GM23248 (cell line): ENCODE measurements at regions not wholly inside any gene's neighbourhood (a gene's known extent, or its start where the extent isn't known, plus 50 kb on each side); places are given as distances from the start of the nearest gene placed in this dataset.

Experiments used
- DNase-seq: peaks from one replicate; pipeline ENCODE4 v3.0.0-alpha.2; 2015
- H2AFZ ChIP-seq: fragments of 200-600 bp; sonication (generic); 2 replicates; pipeline ENCODE4 v1.6.1; 2016; ENCODE audit warnings: antibody characterized with exemption
- H3F3A ChIP-seq: fragments of 200-600 bp; sonication (generic); 2 replicates; pipeline ENCODE4 v1.6.1; 2016; ENCODE audit warnings: mild to moderate bottlenecking, antibody characterized with exemption, mixed run types; ENCODE audit not compliant: insufficient read depth
- H3K27ac ChIP-seq: fragments of 200-600 bp; sonication (generic); 2 replicates; pipeline ENCODE4 v1.5.1; 2016; ENCODE audit warnings: mild to moderate bottlenecking
- H3K27me3 ChIP-seq: fragments of 200-600 bp; sonication (generic); replicated peaks from 2 replicates; pipeline ENCODE4 v1.6.1; 2016; ENCODE audit warnings: mild to moderate bottlenecking; ENCODE audit not compliant: insufficient read depth
- H3K36me3 ChIP-seq: fragments of 200-600 bp; sonication (generic); 2 replicates; pipeline ENCODE4 v1.6.1; 2016; ENCODE audit warnings: low read depth, mild to moderate bottlenecking
- H3K4me1 ChIP-seq: fragments of 200-600 bp; sonication (generic); 2 replicates; pipeline ENCODE4 v1.6.1; 2016; ENCODE audit warnings: mild to moderate bottlenecking; ENCODE audit not compliant: insufficient read depth
- H3K4me2 ChIP-seq: fragments of 200-600 bp; sonication (generic); one replicate; pipeline ENCODE4 v1.6.1; 2016; ENCODE audit warnings: mild to moderate bottlenecking; ENCODE audit not compliant: unreplicated experiment
- H3K4me3 ChIP-seq: fragments of 200-600 bp; sonication (generic); 2 replicates; pipeline ENCODE4 v1.5.1; 2016; ENCODE audit warnings: mild to moderate bottlenecking
- H3K79me2 ChIP-seq: fragments of 200-600 bp; sonication (generic); 2 replicates; pipeline ENCODE4 v1.6.1; 2016; ENCODE audit warnings: mild to moderate bottlenecking; ENCODE audit not compliant: insufficient read depth
- H3K9ac ChIP-seq: fragments of 200-600 bp; sonication (generic); 2 replicates; pipeline ENCODE4 v1.6.1; 2016; ENCODE audit warnings: mild to moderate bottlenecking
- H3K9me2 ChIP-seq: fragments of 200-600 bp; sonication (generic); 2 replicates; pipeline ENCODE4 v1.6.1; 2016; ENCODE audit warnings: mixed run types, mild to moderate bottlenecking, moderate library complexity; ENCODE audit not compliant: insufficient read depth
- H3K9me3 ChIP-seq: fragments of 200-600 bp; sonication (generic); one replicate; pipeline ENCODE4 v1.6.1; 2017; ENCODE audit warnings: low read depth
- H4K20me1 ChIP-seq: fragments of 200-600 bp; sonication (generic); 2 replicates; pipeline ENCODE4 v1.6.0; 2016; ENCODE audit not compliant: insufficient read depth
- EZH2 ChIP-seq: fragments of 200-600 bp; sonication (generic); IDR thresholded peaks from 2 replicates; pipeline ENCODE4 v1.6.1; 2018; ENCODE audit warnings: antibody characterized with exemption, mild to moderate bottlenecking; ENCODE audit not compliant: insufficient read depth, poor library complexity, severe bottlenecking
- EZH2phosphoT487 ChIP-seq: fragments of 200-600 bp; sonication (generic); IDR thresholded peaks from 2 replicates; pipeline ENCODE4 v1.6.1; 2018; ENCODE audit warnings: antibody characterized with exemption, moderate library complexity, mild to moderate bottlenecking, low read depth; ENCODE audit not compliant: insufficient read depth
- WGBS, 2 experiments: methylation state at CpG; one replicate each; pipeline ENCODE4 v1.1.6; 2015 to 2017; ENCODE audit warnings: low lambda C conversion rate in 2 of 2, low coverage in 1 of 2; ENCODE audit errors: missing lambda C conversion rate in 2 of 2; 5-methylcytosine and 5-hydroxymethylcytosine counted together
- in situ Hi-C: fragments of 300-500 bp; cut with MboI; formaldehyde crosslinking; loops from 2 replicates; pipeline ENCODE4 v1.15.0; 2020

DNA sequence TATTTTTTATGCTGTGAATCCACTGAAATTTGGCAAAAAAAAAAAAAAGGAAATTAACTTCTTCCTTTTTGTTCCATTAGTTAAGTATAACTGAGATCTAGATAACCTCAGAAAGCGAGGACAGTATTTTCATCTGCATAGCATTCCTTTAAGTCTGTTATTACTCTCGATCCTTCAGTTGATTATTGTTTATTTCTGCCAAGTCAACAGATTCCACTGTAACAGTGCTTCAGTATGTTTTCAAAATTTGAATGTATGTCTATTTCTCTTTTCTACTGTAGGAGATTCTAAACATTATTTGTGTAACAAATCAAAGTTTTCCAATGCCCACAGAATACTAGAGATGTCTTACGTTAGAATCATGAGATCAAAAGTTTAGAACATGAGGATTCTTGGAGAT, 133.1 kb upstream of the RGPD4 start:
- in situ Hi-C loops: no loop called here

DNA sequence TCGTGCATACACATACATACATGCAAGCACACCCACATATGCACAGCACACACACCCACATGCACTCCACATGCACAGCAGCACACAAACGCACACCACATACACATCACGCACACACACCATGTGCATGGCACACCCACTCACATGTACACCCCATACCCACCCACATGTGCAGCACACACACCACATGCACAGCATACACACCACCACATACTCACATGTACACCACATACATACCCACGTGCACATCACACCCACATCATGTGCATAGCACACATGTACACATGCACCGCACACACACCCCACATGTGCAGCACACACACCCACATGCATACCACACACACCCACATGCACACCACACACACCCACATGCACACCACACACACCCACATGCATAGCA, 132.0 kb upstream of the RGPD4 start:
- in situ Hi-C loops: no loop called here
- WGBS, 2 experiments: 29 to 42% methylated on average over 5 of the region's 5 CpGs
- no peak for TF ChIP-seq EZH2
- TF ChIP-seq EZH2phosphoT487: no peak
- Histone ChIP-seq H3K79me2 (no peaks in the 10 kb centered on the region), H3K9me2 (no peaks in the 10 kb centered on the region), H3K27me3 (peaks cover 4% of the 10 kb centered on the region; the same call in 1 of the 2 replicates), H3F3A (no peaks in the 10 kb centered on the region), H3K9me3 (no peaks in the 10 kb centered on the region), H3K4me2 (no peak overlapping the region), H3K27ac (no peak overlapping the region), H3K4me3 (no peak overlapping the region), H4K20me1 (no peaks in the 10 kb centered on the region), H3K4me1 (no peaks in the 10 kb centered on the region), H3K36me3 (no peaks in the 10 kb centered on the region), H3K9ac (no peak overlapping the region), H2AFZ (no peak overlapping the region)
- DNase-seq: no peak

More for the DNA sequence above, 133.1 kb upstream of the RGPD4 start:
- no peak for DNase-seq
- H3K36me3 ChIP-seq: no peaks in the 10 kb centered on the region
- no peak for TF ChIP-seq EZH2
- no peak for TF ChIP-seq EZH2phosphoT487
- peaks cover 4% of the 10 kb centered on the region; the same call in 1 of the 2 replicates for H3K27me3 ChIP-seq
- H3K4me2 ChIP-seq: no peak overlapping the region
- H3K4me1 ChIP-seq: no peaks in the 10 kb centered on the region
- no peak overlapping the region for H2AFZ ChIP-seq
- H3K9me3 ChIP-seq: no peaks in the 10 kb centered on the region
- no peak overlapping the region for H3K27ac ChIP-seq
- H3K79me2 ChIP-seq: no peaks in the 10 kb centered on the region
- H3K9me2 ChIP-seq: no peaks in the 10 kb centered on the region
- no peak overlapping the region for H3K9ac ChIP-seq
- no peaks in the 10 kb centered on the region for H4K20me1 ChIP-seq
- H3K4me3 ChIP-seq: no peak overlapping the region
- WGBS, 2 experiments: 26 to 41% methylated on average over 3 of the region's 3 CpGs
- no peaks in the 10 kb centered on the region for H3F3A ChIP-seq

DNA sequence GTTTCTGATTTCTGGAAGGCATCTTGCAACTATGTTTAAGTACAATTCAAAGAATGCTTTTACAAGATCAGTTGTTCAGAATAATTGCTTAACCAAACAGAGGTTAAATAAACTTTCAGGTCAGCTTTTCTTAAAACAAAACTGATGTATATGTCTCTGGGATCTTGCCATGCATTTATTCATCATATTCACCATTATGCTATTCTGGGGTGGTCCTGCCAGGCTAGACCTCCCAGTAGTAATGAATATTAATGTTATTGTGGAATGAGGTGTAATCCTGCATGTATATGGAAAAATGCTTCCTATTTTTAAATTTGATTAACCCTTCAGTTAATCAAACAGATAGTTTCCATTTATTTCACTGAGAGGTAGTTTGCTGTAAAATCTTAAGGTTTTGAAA, 129.3 kb upstream of the RGPD4 start:
- in situ Hi-C loops: no loop called here
- no peak overlapping the region for H3K4me2 ChIP-seq

DNA sequence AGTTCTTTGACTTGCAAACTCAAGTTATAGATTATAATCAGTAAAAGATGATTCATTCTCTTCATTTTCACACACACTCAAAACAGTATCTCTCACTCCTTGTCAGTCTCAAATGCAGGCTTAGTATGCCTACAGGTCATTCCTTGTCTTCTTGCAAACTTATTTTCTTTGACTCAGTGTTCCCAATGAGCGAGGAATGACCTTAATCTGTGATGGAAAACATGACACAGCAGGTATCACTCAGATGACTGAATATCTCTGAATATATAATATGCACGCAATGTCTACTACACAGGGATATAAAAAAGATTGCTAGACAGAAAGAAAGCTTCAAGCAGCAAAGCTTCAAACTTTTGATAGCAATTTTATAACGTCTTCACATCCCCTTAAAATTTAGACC, 127.8 kb upstream of the RGPD4 start:
- H3K9ac ChIP-seq: no peak overlapping the region
- H3K79me2 ChIP-seq: no peaks in the 10 kb centered on the region
- no peaks in the 10 kb centered on the region for H3K4me1 ChIP-seq
- in situ Hi-C loops: no loop called here
- no peaks in the 10 kb centered on the region for H3K9me3 ChIP-seq
- DNase-seq: no peak
- H3K36me3 ChIP-seq: no peaks in the 10 kb centered on the region
- no peaks in the 10 kb centered on the region for H3F3A ChIP-seq
- no peak overlapping the region for H3K4me3 ChIP-seq
- H3K4me2 ChIP-seq: no peak overlapping the region
- no peak overlapping the region for H3K27ac ChIP-seq
- H3K9me2 ChIP-seq: no peaks in the 10 kb centered on the region
- TF ChIP-seq EZH2 (no peak), EZH2phosphoT487 (no peak)
- no peak overlapping the region for H2AFZ ChIP-seq
- WGBS, 2 experiments: 23 to 26% methylated on average over 3 of the region's 3 CpGs
- H4K20me1 ChIP-seq: no peaks in the 10 kb centered on the region
- H3K27me3 ChIP-seq: no peaks in the 10 kb centered on the region

More for the DNA sequence above, 129.3 kb upstream of the RGPD4 start:
- no peaks in the 10 kb centered on the region for H3K36me3 ChIP-seq
- no peak overlapping the region for H3K4me3 ChIP-seq
- no peaks in the 10 kb centered on the region for H3K9me3 ChIP-seq
- no peaks in the 10 kb centered on the region for H3F3A ChIP-seq
- H3K79me2 ChIP-seq: no peaks in the 10 kb centered on the region
- no peaks in the 10 kb centered on the region for H3K9me2 ChIP-seq
- no peaks in the 10 kb centered on the region for H3K4me1 ChIP-seq
- H3K27ac ChIP-seq: no peak overlapping the region
- DNase-seq: no peak
- no peak for TF ChIP-seq EZH2
- TF ChIP-seq EZH2phosphoT487: no peak
- no peaks in the 10 kb centered on the region for H4K20me1 ChIP-seq
- peaks cover 4% of the 10 kb centered on the region; the same call in 1 of the 2 replicates for H3K27me3 ChIP-seq
- no peak overlapping the region for H2AFZ ChIP-seq
- no peak overlapping the region for H3K9ac ChIP-seq

DNA sequence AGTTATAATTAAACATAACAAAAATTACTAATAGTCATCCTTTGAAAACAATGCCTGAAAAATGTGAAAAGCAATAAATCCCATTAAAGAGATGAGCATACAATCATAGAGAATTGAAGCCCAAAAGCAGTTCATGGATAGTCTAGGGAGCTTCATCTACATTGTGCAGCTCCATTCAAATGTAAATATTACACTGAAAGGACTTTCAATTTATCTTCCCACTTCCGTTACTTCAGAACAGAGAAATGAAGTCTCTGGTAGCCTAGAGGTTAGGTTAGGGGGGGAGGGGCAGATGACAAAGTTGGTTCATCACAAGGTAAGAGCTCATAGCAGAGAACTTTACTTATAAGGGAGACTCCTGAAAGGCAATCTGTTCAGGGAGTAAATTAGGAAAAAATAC, 126.6 kb upstream of the RGPD4 start:
- H3K4me2 ChIP-seq: no peak overlapping the region
- no peak overlapping the region for H3K27ac ChIP-seq
- H3K4me1 ChIP-seq: no peaks in the 10 kb centered on the region
- H2AFZ ChIP-seq: no peak overlapping the region
- no peaks in the 10 kb centered on the region for H3K36me3 ChIP-seq
- no peaks in the 10 kb centered on the region for H3K79me2 ChIP-seq
- DNase-seq: no peak
- 56 to 63% methylated on average over 1 of the region's 1 CpG for WGBS, 2 experiments
- H3K9ac ChIP-seq: no peak overlapping the region
- H4K20me1 ChIP-seq: no peaks in the 10 kb centered on the region
- no peaks in the 10 kb centered on the region for H3F3A ChIP-seq
- H3K9me3 ChIP-seq: no peaks in the 10 kb centered on the region
- in situ Hi-C loops: no loop called here
- no peaks in the 10 kb centered on the region for H3K27me3 ChIP-seq
- TF ChIP-seq EZH2 (no peak), EZH2phosphoT487 (no peak)
- H3K4me3 ChIP-seq: no peak overlapping the region
- H3K9me2 ChIP-seq: no peaks in the 10 kb centered on the region
